CD8-positive, alpha-beta memory T cell (primary cell): ENCODE measurements at regions not wholly inside any gene's neighbourhood (a gene's known extent, or its start where the extent isn't known, plus 50 kb on each side); places are given as distances from the start of the nearest gene placed in this dataset.

ENCODE experiments used
- CTCF ChIA-PET: fragments of 350-600 bp; sonication (Branson Sonifier 250); formaldehyde crosslinking; loops from one replicate; lab custom pipeline; 2021; ENCODE audit warnings: antibody characterized with exemption; lab: Charles Lee
- POLR2A ChIA-PET: fragments of 350-600 bp; sonication (Branson Sonifier 250); formaldehyde crosslinking; loops from one replicate; lab custom pipeline; 2021; ENCODE audit warnings: antibody characterized with exemption; lab: Charles Lee
- DNase-seq, 5 donors: peaks; one replicate each; pipeline versions ENCODE4 v3.0.0 to v3.0.0-alpha.2; 2020 to 2022; ENCODE audit warnings: mixed read lengths in 1 of 5
- H3K27ac ChIP-seq: one replicate; pipeline ENCODE4 v1.7.0; 2013; ENCODE audit warnings: low read depth, mild to moderate bottlenecking, low read length, moderate library complexity
- H3K27me3 ChIP-seq: 2 replicates; pipeline ENCODE4 v1.7.0; 2013; ENCODE audit warnings: low read length, mild to moderate bottlenecking; ENCODE audit not compliant: insufficient read depth, poor library complexity, severe bottlenecking
- H3K36me3 ChIP-seq: 2 replicates; pipeline ENCODE4 v1.7.0; 2013; ENCODE audit warnings: mild to moderate bottlenecking, low read length, moderate library complexity; ENCODE audit not compliant: insufficient read depth
- H3K4me1 ChIP-seq: 2 replicates; pipeline ENCODE4 v1.7.0; 2013; ENCODE audit warnings: mild to moderate bottlenecking, low read length, moderate library complexity; ENCODE audit not compliant: insufficient read depth
- H3K4me3 ChIP-seq: 2 replicates; pipeline ENCODE4 v1.7.0; 2013; ENCODE audit warnings: mild to moderate bottlenecking, low read length
- H3K9me3 ChIP-seq: 2 replicates; pipeline ENCODE4 v1.7.0; 2013; ENCODE audit warnings: mild to moderate bottlenecking, low read length
- H3K27ac Mint-ChIP-seq, 8 donors: one replicate each; pipeline ENCODE4 v1.8.0; 2020 to 2021; ENCODE audit warnings: mixed read lengths in 8 of 8, mild to moderate bottlenecking in 6 of 8, inconsistent platforms in 3 of 8, moderate library complexity in 3 of 8
- H3K27me3 Mint-ChIP-seq, 2 donors: one replicate each; pipeline ENCODE4 v1.8.0; 2020 to 2021; ENCODE audit warnings: mixed read lengths in 2 of 2, mild to moderate bottlenecking in 1 of 2, moderate library complexity in 1 of 2
- H3K36me3 Mint-ChIP-seq, 3 donors: one replicate each; pipeline ENCODE4 v1.8.0; 2020 to 2021; ENCODE audit warnings: mixed read lengths in 3 of 3, inconsistent platforms in 1 of 3, mild to moderate bottlenecking in 1 of 3
- H3K4me1 Mint-ChIP-seq, 3 donors: one replicate each; pipeline ENCODE4 v1.8.0; 2020 to 2021; ENCODE audit warnings: mixed read lengths in 3 of 3, inconsistent platforms in 1 of 3, mild to moderate bottlenecking in 1 of 3
- H3K4me3 Mint-ChIP-seq, 7 donors: one replicate each; pipeline ENCODE4 v1.8.0; 2020 to 2021; ENCODE audit warnings: mixed read lengths in 7 of 7, mild to moderate bottlenecking in 6 of 7, moderate library complexity in 4 of 7, inconsistent platforms in 2 of 7
- H3K9me3 Mint-ChIP-seq, 5 donors: one replicate each; pipeline ENCODE4 v1.8.0; 2020 to 2022; ENCODE audit warnings: mixed read lengths in 5 of 5, mild to moderate bottlenecking in 3 of 5, moderate library complexity in 2 of 5, inconsistent platforms in 1 of 5

GRCh38 chr3:75082845-75083244 lies 468.4 kb upstream of the CNTN3 start:
- Mint-ChIP-seq H3K9me3 (peaks cover 0 to 17% (median 10%) of the 10 kb centered on the region in 5 donors), H3K4me1 (no peaks in the 10 kb centered on the region), H3K36me3 (no peaks in the 10 kb centered on the region), H3K27ac (no peak overlapping the region), H3K4me3 (no peak overlapping the region), H3K27me3 (no peaks in the 10 kb centered on the region)
- Histone ChIP-seq H3K9me3 (no peaks in the 10 kb centered on the region), H3K4me3 (no peak overlapping the region), H3K27ac (no peak overlapping the region), H3K4me1 (no peaks in the 10 kb centered on the region), H3K36me3 (no peaks in the 10 kb centered on the region), H3K27me3 (no peaks in the 10 kb centered on the region)
- CTCF ChIA-PET: no interaction called here
- POLR2A ChIA-PET: no interaction called here
- DNase-seq: no peak

- no peaks in the 10 kb centered on the region for H3K27me3 Mint-ChIP-seq
- POLR2A ChIA-PET: no interaction called here
- no peak overlapping the region for H3K27ac ChIP-seq
- H3K4me3 ChIP-seq: no peak overlapping the region
- H3K4me1 Mint-ChIP-seq: no peaks in the 10 kb centered on the region
- H3K9me3 Mint-ChIP-seq: peaks cover 0 to 16% (median 8%) of the 10 kb centered on the region in 5 donors
- no peak for DNase-seq
- CTCF ChIA-PET: no interaction called here
- H3K27me3 ChIP-seq: no peaks in the 10 kb centered on the region
- H3K27ac Mint-ChIP-seq: no peak overlapping the region
- no peaks in the 10 kb centered on the region for H3K36me3 Mint-ChIP-seq
- no peaks in the 10 kb centered on the region for H3K36me3 ChIP-seq
- no peak overlapping the region for H3K4me3 Mint-ChIP-seq
- H3K9me3 ChIP-seq: no peaks in the 10 kb centered on the region
- H3K4me1 ChIP-seq: no peaks in the 10 kb centered on the region
Observed at GRCh38 chr3:75089841-75090240, 475.4 kb upstream of the CNTN3 start.

GRCh38 chr3:75101329-75102147 lies 487.1 kb upstream of the CNTN3 start:
- DNase-seq: no peak
- no peak overlapping the region for H3K4me3 Mint-ChIP-seq
- H3K4me1 ChIP-seq: no peaks in the 10 kb centered on the region
- H3K27ac Mint-ChIP-seq: no peak overlapping the region
- peaks cover 8 to 28% (median 13%) of the 10 kb centered on the region in 5 donors for H3K9me3 Mint-ChIP-seq
- H3K36me3 ChIP-seq: no peaks in the 10 kb centered on the region
- H3K27me3 Mint-ChIP-seq: no peaks in the 10 kb centered on the region
- no peaks in the 10 kb centered on the region for H3K36me3 Mint-ChIP-seq
- no peaks in the 10 kb centered on the region for H3K4me1 Mint-ChIP-seq
- H3K4me3 ChIP-seq: no peak overlapping the region
- H3K9me3 ChIP-seq: no peaks in the 10 kb centered on the region
- H3K27me3 ChIP-seq: no peaks in the 10 kb centered on the region
- ChIA-PET POLR2A (no interaction called here), CTCF (no interaction called here)
- H3K27ac ChIP-seq: no peak overlapping the region

GRCh38 chr3:75110741-75111140 lies 496.3 kb upstream of the CNTN3 start:
- Mint-ChIP-seq H3K9me3 (peaks cover 0 to 10% (median 6%) of the 10 kb centered on the region in 5 donors), H3K27ac (no peak overlapping the region), H3K4me1 (no peaks in the 10 kb centered on the region), H3K36me3 (no peaks in the 10 kb centered on the region), H3K27me3 (no peaks in the 10 kb centered on the region), H3K4me3 (no peak overlapping the region)
- Histone ChIP-seq H3K4me3 (no peak overlapping the region), H3K27ac (no peak overlapping the region), H3K27me3 (no peaks in the 10 kb centered on the region), H3K9me3 (no peaks in the 10 kb centered on the region), H3K36me3 (no peaks in the 10 kb centered on the region), H3K4me1 (no peaks in the 10 kb centered on the region)
- CTCF ChIA-PET: no interaction called here
- DNase-seq: no peak
- POLR2A ChIA-PET: no interaction called here

GRCh38 chr3:75115695-75116094 lies 501.2 kb upstream of the CNTN3 start:
- POLR2A ChIA-PET: no interaction called here
- no peak overlapping the region for H3K27ac ChIP-seq
- no peak for DNase-seq
- H3K36me3 Mint-ChIP-seq: no peaks in the 10 kb centered on the region
- H3K9me3 Mint-ChIP-seq: peaks cover 3 to 11% (median 6%) of the 10 kb centered on the region in 5 donors
- H3K27ac Mint-ChIP-seq: no peak overlapping the region
- no peaks in the 10 kb centered on the region for H3K4me1 ChIP-seq
- no peaks in the 10 kb centered on the region for H3K4me1 Mint-ChIP-seq
- H3K9me3 ChIP-seq: no peaks in the 10 kb centered on the region
- CTCF ChIA-PET: no interaction called here
- no peaks in the 10 kb centered on the region for H3K27me3 ChIP-seq
- no peak overlapping the region for H3K4me3 Mint-ChIP-seq
- H3K4me3 ChIP-seq: no peak overlapping the region
- H3K36me3 ChIP-seq: no peaks in the 10 kb centered on the region
- H3K27me3 Mint-ChIP-seq: peaks cover 0 to 2% of the 10 kb centered on the region in 2 donors

- peaks cover 0 to 2% of the 10 kb centered on the region in 2 donors for H3K27me3 Mint-ChIP-seq
- Histone ChIP-seq H3K4me1 (no peaks in the 10 kb centered on the region), H3K9me3 (no peaks in the 10 kb centered on the region), H3K4me3 (no peak overlapping the region), H3K27me3 (no peaks in the 10 kb centered on the region), H3K27ac (no peak overlapping the region), H3K36me3 (no peaks in the 10 kb centered on the region)
- no peak overlapping the region for H3K4me3 Mint-ChIP-seq
- H3K27ac Mint-ChIP-seq: no peak overlapping the region
- ChIA-PET POLR2A (no interaction called here), CTCF (no interaction called here)
- H3K4me1 Mint-ChIP-seq: no peaks in the 10 kb centered on the region
- peaks cover 0 to 11% (median 4%) of the 10 kb centered on the region in 5 donors for H3K9me3 Mint-ChIP-seq
- no peak for DNase-seq
- no peaks in the 10 kb centered on the region for H3K36me3 Mint-ChIP-seq
Observed at GRCh38 chr3:75118779-75119178, 504.3 kb upstream of the CNTN3 start.

GRCh38 chr3:75126556-75126955 lies 512.1 kb upstream of the CNTN3 start:
- Mint-ChIP-seq H3K27me3 (no peaks in the 10 kb centered on the region), H3K9me3 (peaks cover 0 to 8% (median 4%) of the 10 kb centered on the region in 5 donors), H3K36me3 (no peaks in the 10 kb centered on the region), H3K27ac (no peak overlapping the region), H3K4me3 (no peak overlapping the region), H3K4me1 (no peaks in the 10 kb centered on the region)
- Histone ChIP-seq H3K36me3 (no peaks in the 10 kb centered on the region), H3K4me3 (no peak overlapping the region), H3K4me1 (no peaks in the 10 kb centered on the region), H3K9me3 (no peaks in the 10 kb centered on the region), H3K27me3 (no peaks in the 10 kb centered on the region), H3K27ac (no peak overlapping the region)
- ChIA-PET CTCF (no interaction called here), POLR2A (no interaction called here)
- no peak for DNase-seq

- H3K9me3 ChIP-seq: no peaks in the 10 kb centered on the region
- DNase-seq: no peak
- POLR2A ChIA-PET: no interaction called here
- H3K4me1 ChIP-seq: no peaks in the 10 kb centered on the region
- CTCF ChIA-PET: no interaction called here
- no peaks in the 10 kb centered on the region for H3K27me3 ChIP-seq
- no peaks in the 10 kb centered on the region for H3K27me3 Mint-ChIP-seq
- peaks cover 0 to 8% (median 6%) of the 10 kb centered on the region in 5 donors for H3K9me3 Mint-ChIP-seq
- no peak overlapping the region for H3K27ac Mint-ChIP-seq
- no peaks in the 10 kb centered on the region for H3K36me3 Mint-ChIP-seq
- no peaks in the 10 kb centered on the region for H3K36me3 ChIP-seq
- H3K4me3 Mint-ChIP-seq: no peak overlapping the region
- H3K27ac ChIP-seq: no peak overlapping the region
- no peak overlapping the region for H3K4me3 ChIP-seq
- H3K4me1 Mint-ChIP-seq: no peaks in the 10 kb centered on the region
Observed at GRCh38 chr3:75129101-75129500, 514.6 kb upstream of the CNTN3 start.
